Fibroblast of lung (primary cell): ENCODE measurements at regions not wholly inside any gene's neighbourhood (a gene's known extent, or its start where the extent isn't known, plus 50 kb on each side); places are given as distances from the start of the nearest gene placed in this dataset.

ENCODE experiments used
- DNase-seq, 2 donors: peaks; one replicate each; pipeline versions ENCODE4 v3.0.0 to v3.0.0-alpha.2; 2010; ENCODE audit warnings: low read depth in 2 of 2
- H2AFZ ChIP-seq: 2 replicates; pipeline ENCODE4 v1.5.1; 2012; ENCODE audit warnings: low read length, control low read depth, inconsistent platforms
- H3K27ac ChIP-seq: 2 replicates; pipeline ENCODE4 v1.5.1; 2011; ENCODE audit warnings: low read length, control low read depth; ENCODE audit not compliant: insufficient read depth
- H3K27me3 ChIP-seq: 2 replicates; pipeline ENCODE4 v1.5.1; 2011; ENCODE audit warnings: mild to moderate bottlenecking, low read length; ENCODE audit not compliant: control insufficient read depth, insufficient read depth
- H3K36me3 ChIP-seq: 2 replicates; pipeline ENCODE4 v1.5.1; 2011; ENCODE audit warnings: low read length; ENCODE audit not compliant: control insufficient read depth, insufficient read depth
- H3K4me1 ChIP-seq: 2 replicates; pipeline ENCODE4 v1.5.1; 2011; ENCODE audit warnings: low read length; ENCODE audit not compliant: control insufficient read depth, insufficient read depth; ENCODE audit errors: extremely low read depth
- H3K4me2 ChIP-seq: 2 replicates; pipeline ENCODE4 v1.5.1; 2011; ENCODE audit warnings: low read length, control low read depth; ENCODE audit not compliant: insufficient read depth; ENCODE audit errors: extremely low read depth
- H3K4me3 ChIP-seq, 4 experiments: fragments of 200-600 bp in 1 of 4; sonication (generic) in 1 of 4; replicated peaks in 1 of 4; 2 replicates each; pipeline ENCODE4 v1.5.1; 2011 to 2016; ENCODE audit warnings: low read length in 4 of 4, low read depth in 3 of 4, mild to moderate bottlenecking in 3 of 4, control low read depth in 2 of 4, inconsistent platforms in 1 of 4, mixed read lengths in 1 of 4; ENCODE audit not compliant: insufficient read depth in 1 of 4; ENCODE audit errors: control extremely low read depth in 1 of 4
- H3K79me2 ChIP-seq: 2 replicates; pipeline ENCODE4 v1.5.1; 2012; ENCODE audit warnings: mild to moderate bottlenecking, low read length, inconsistent platforms; ENCODE audit not compliant: control insufficient read depth, insufficient read depth
- H3K9ac ChIP-seq: 2 replicates; pipeline ENCODE4 v1.5.1; 2011; ENCODE audit warnings: mild to moderate bottlenecking, low read length, control low read depth; ENCODE audit not compliant: insufficient read depth
- H3K9me3 ChIP-seq: 2 replicates; pipeline ENCODE4 v1.5.1; 2012; ENCODE audit warnings: low read depth, low read length; ENCODE audit not compliant: control insufficient read depth, insufficient read depth
- H4K20me1 ChIP-seq: 2 replicates; pipeline ENCODE4 v1.5.1; 2011; ENCODE audit warnings: low read length; ENCODE audit not compliant: control insufficient read depth, insufficient read depth; ENCODE audit errors: extremely low read depth
- CTCF ChIP-seq, 2 donors: IDR thresholded peaks in 1 of 2; conservative IDR thresholded peaks in 1 of 2; 1 replicate in 1 of 2; 2 replicates in 1 of 2; pipeline ENCODE4 v1.5.1; 2011 to 2012; ENCODE audit warnings: low read length in 2 of 2, control low read depth in 1 of 2, inconsistent platforms in 1 of 2, low read depth in 1 of 2, mild to moderate bottlenecking in 1 of 2
- EZH2 ChIP-seq: IDR thresholded peaks from 2 replicates; pipeline ENCODE4 v1.5.1; 2012; ENCODE audit warnings: low read length, control low read depth, mild to moderate bottlenecking; ENCODE audit errors: missing control alignments

GRCh38 chr13:80180740-80181355, 160.1 kb downstream of the SPRY2 start:
- Histone ChIP-seq H3K9ac (no peak overlapping the region), H3K79me2 (no peaks in the 10 kb centered on the region), H3K9me3 (no peaks in the 10 kb centered on the region), H4K20me1 (no peaks in the 10 kb centered on the region), H3K27me3 (no peaks in the 10 kb centered on the region), H3K4me2 (no peak overlapping the region), H3K27ac (no peak overlapping the region), H2AFZ (peak overlapping the region; percentile 51), H3K36me3 (no peaks in the 10 kb centered on the region), H3K4me1 (no peaks in the 10 kb centered on the region), H3K4me3 (no peak overlapping the region)
- TF ChIP-seq CTCF (conservative IDR thresholded peaks at IDR 0.05 in 1 of 2, IDR thresholded peaks at IDR 0.05 in 1 of 2; ENCODE audit: low read depth in 1 of 2, low read length in 2 of 2) (no peak), EZH2 (no peak)
- DNase-seq = no peak

GRCh38 chr13:80177327-80177726, 163.6 kb downstream of the SPRY2 start:
- Histone ChIP-seq H3K79me2 (no peaks in the 10 kb centered on the region), H3K4me1 (no peaks in the 10 kb centered on the region), H3K27ac (no peak overlapping the region), H3K4me3 (no peak overlapping the region), H3K27me3 (no peaks in the 10 kb centered on the region), H2AFZ (no peak overlapping the region), H3K36me3 (no peaks in the 10 kb centered on the region), H3K9me3 (no peaks in the 10 kb centered on the region), H3K9ac (no peak overlapping the region), H3K4me2 (no peak overlapping the region), H4K20me1 (no peaks in the 10 kb centered on the region)
- no peak for TF ChIP-seq CTCF (conservative IDR thresholded peaks at IDR 0.05 in 1 of 2, IDR thresholded peaks at IDR 0.05 in 1 of 2; ENCODE audit: low read depth in 1 of 2, low read length in 2 of 2)
- peak in 1 of 2 donors; percentile 31 for DNase-seq

- no peak overlapping the region for H3K27ac ChIP-seq
Observed at GRCh38 chr13:80173224-80173623, 167.7 kb downstream of the SPRY2 start.

More at GRCh38 chr13:80173224-80173623, 167.7 kb downstream of the SPRY2 start:
- Histone ChIP-seq H3K4me1 (no peaks in the 10 kb centered on the region), H3K79me2 (no peaks in the 10 kb centered on the region), H4K20me1 (no peaks in the 10 kb centered on the region), H2AFZ (no peak overlapping the region), H3K36me3 (no peaks in the 10 kb centered on the region), H3K4me3 (no peak overlapping the region), H3K4me2 (no peak overlapping the region), H3K9ac (no peak overlapping the region), H3K27me3 (no peaks in the 10 kb centered on the region), H3K9me3 (no peaks in the 10 kb centered on the region)
- no peak for DNase-seq
- TF ChIP-seq EZH2 (no peak), CTCF (conservative IDR thresholded peaks at IDR 0.05 in 1 of 2, IDR thresholded peaks at IDR 0.05 in 1 of 2; ENCODE audit: low read depth in 1 of 2, low read length in 2 of 2) (no peak)
